ENCODE measurements at regions not wholly inside any gene's neighbourhood (a gene's known extent, or its start where the extent isn't known, plus 50 kb on each side); places are given as distances from the start of the nearest gene placed in this dataset.

GRCh38 chrX:88865634-88866033, 118.6 kb downstream of the CPXCR1 start:
- no peak for TF ChIP-seq ARNT (IDR thresholded peaks at IDR 0.05)
- no peak for TF ChIP-seq BHLHE40 (IDR thresholded peaks at IDR 0.05; ENCODE audit: borderline replicate concordance)
- TF ChIP-seq ELF4 (IDR thresholded peaks at IDR 0.05): no peak
